K562 (cell line): ENCODE measurements at regions not wholly inside any gene's neighbourhood (a gene's known extent, or its start where the extent isn't known, plus 50 kb on each side); places are given as distances from the start of the nearest gene placed in this dataset.

Source experiments
- ATAC-seq: fragments of 200-7000 bp; cut with Tn5 transposase; 3 replicates; pipeline ENCODE4 v1.9.1; 2020; ENCODE audit warnings: moderate library complexity
- BruUV-seq: library from RNA; stranded (reverse); fragments of 400-500 nt; replicated peaks from 2 replicates; lab custom pipeline; 2021; lab: Mats Ljungman, UMichigan
- CTCF ChIA-PET: fragments of 300-600 bp; formaldehyde crosslinking; extraction: SDS; loops from one replicate; lab custom pipeline; 2021; ENCODE audit warnings: low intra/inter-chr PET ratio; lab: Yijun Ruan, JAX
- POLR2A ChIA-PET: fragments of 300-600, 350-650 bp; sonication (Branson Sonifier 250); formaldehyde crosslinking; extraction: SDS; loops from one replicate; lab custom pipeline; 2021; ENCODE audit warnings: antibody characterized with exemption, inconsistent platforms; lab: Yijun Ruan, JAX
- DNase-seq, 4 experiments: peaks; one replicate each; pipeline versions ENCODE4 v3.0.0 to v3.0.0-alpha.2; 2011 to 2018; ENCODE audit warnings: low spot score in 3 of 4, mixed read lengths in 3 of 4; ENCODE audit errors: extremely low read depth in 1 of 4
- FAIRE-seq: peaks from 2 replicates; lab custom pipeline; 2011; peaks lifted over from hg19 to GRCh38; lab: Jason Lieb, UNC
- H2AFZ ChIP-seq: 2 replicates; pipeline ENCODE4 v1.6.0; 2011; ENCODE audit warnings: low read depth, low read length, control low read depth, inconsistent platforms
- H3K27ac ChIP-seq: fragments of 200-600 bp; 3 replicates; pipeline ENCODE4 v1.8.0; 2011; ENCODE audit warnings: low read depth, mild to moderate bottlenecking, control low read depth, inconsistent platforms, low read length, moderate library complexity, mixed read lengths; ENCODE audit errors: extremely low read depth
- H3K27me3 ChIP-seq, 2 experiments: fragments of 300-600 bp in 1 of 2; 2 replicates in 1 of 2; 3 replicates in 1 of 2; pipeline versions ENCODE4 v1.6.0 to v1.8.0; 2011; ENCODE audit warnings: inconsistent platforms in 2 of 2, low read length in 2 of 2, mild to moderate bottlenecking in 1 of 2, mixed read lengths in 1 of 2, moderate library complexity in 1 of 2; ENCODE audit not compliant: control insufficient read depth in 2 of 2, insufficient read depth in 2 of 2
- H3K36me3 ChIP-seq: fragments of 300-600 bp; 3 replicates; pipeline ENCODE4 v1.8.0; 2011; ENCODE audit warnings: mild to moderate bottlenecking, low read length, inconsistent platforms; ENCODE audit not compliant: control insufficient read depth, insufficient read depth
- H3K4me1 ChIP-seq, 2 experiments: fragments of 200-600 bp in 1 of 2; replicated peaks in 1 of 2; 2 replicates in 1 of 2; 3 replicates in 1 of 2; pipeline versions ENCODE4 v1.5.1 to v1.8.0; 2011; ENCODE audit warnings: inconsistent platforms in 2 of 2, low read length in 2 of 2, mild to moderate bottlenecking in 1 of 2, mixed read lengths in 1 of 2, moderate library complexity in 1 of 2; ENCODE audit not compliant: control insufficient read depth in 2 of 2, insufficient read depth in 2 of 2
- H3K4me2 ChIP-seq: 2 replicates; pipeline ENCODE4 v1.6.1; 2011; ENCODE audit warnings: low read length, control low read depth, inconsistent platforms, mixed read lengths; ENCODE audit not compliant: insufficient read depth
- H3K4me3 ChIP-seq: fragments of 200-600 bp; sonication (generic), shearing (Covaris generic); 2 replicates; pipeline ENCODE4 v1.5.1; 2016; ENCODE audit warnings: control low read depth, inconsistent platforms
- H3K79me2 ChIP-seq: fragments of 200-600 bp; 3 replicates; pipeline ENCODE4 v1.8.0; 2011; ENCODE audit warnings: low read length, inconsistent platforms; ENCODE audit not compliant: control insufficient read depth, insufficient read depth
- H3K9ac ChIP-seq, 2 experiments: 2 replicates each; pipeline versions ENCODE4 v1.6.0 to v1.6.1; 2011; ENCODE audit warnings: low read depth in 2 of 2, low read length in 2 of 2, control low read depth in 1 of 2, inconsistent platforms in 1 of 2, mild to moderate bottlenecking in 1 of 2, mixed read lengths in 1 of 2; ENCODE audit not compliant: insufficient read depth in 1 of 2
- H3K9me1 ChIP-seq: one replicate; pipeline ENCODE4 v1.6.0; 2011; ENCODE audit warnings: inconsistent platforms, mild to moderate bottlenecking, low read length, moderate library complexity; ENCODE audit not compliant: control insufficient read depth, insufficient read depth
- H3K9me3 ChIP-seq: replicated peaks from 2 replicates; pipeline ENCODE4 v1.5.1; 2011; ENCODE audit warnings: low read depth, low read length, inconsistent platforms; ENCODE audit not compliant: control insufficient read depth, insufficient read depth
- H4K20me1 ChIP-seq: replicated peaks from 2 replicates; pipeline ENCODE4 v1.6.1; 2011; ENCODE audit warnings: low read length, inconsistent platforms, mixed read lengths; ENCODE audit not compliant: control insufficient read depth, insufficient read depth
- ETS2 ChIP-seq: IDR thresholded peaks from 2 replicates; pipeline ENCODE4 v1.6.1; 2016; ENCODE audit warnings: borderline replicate concordance, missing genetic modification characterization, mild to moderate bottlenecking, moderate library complexity, missing compliant biosample characterization; ENCODE audit not compliant: poor library complexity, severe bottlenecking
- EZH2 ChIP-seq: IDR thresholded peaks from 2 replicates; pipeline ENCODE4 v1.6.1; 2012; ENCODE audit warnings: low read depth, mild to moderate bottlenecking, inconsistent platforms, low read length, borderline replicate concordance
- HBP1 ChIP-seq: fragments of 450-650 bp; formaldehyde crosslinking; IDR thresholded peaks from 2 replicates; pipeline ENCODE4 v1.4.0; 2022; ENCODE audit warnings: missing genetic modification characterization
- HMGN3 ChIP-seq: IDR thresholded peaks from 2 replicates; pipeline ENCODE4 v1.6.1; 2011; ENCODE audit warnings: borderline replicate concordance, low read depth, mild to moderate bottlenecking, mixed read lengths, low read length; ENCODE audit not compliant: insufficient read length; ENCODE audit errors: extremely low read depth
- KDM4B ChIP-seq, 2 experiments: fragments of 450-650 bp in 1 of 2; sonication (generic) in 1 of 2; IDR thresholded peaks; 2 replicates each; pipeline ENCODE4 v1.6.1; 2016 to 2017; ENCODE audit warnings: borderline replicate concordance in 2 of 2, antibody characterized with exemption in 1 of 2, low read depth in 1 of 2, mild to moderate bottlenecking in 1 of 2
- PML ChIP-seq: IDR thresholded peaks from 2 replicates; pipeline ENCODE4 v1.6.1; 2012; ENCODE audit warnings: low read length, inconsistent platforms
- RBM34 ChIP-seq: fragments of 200-400 bp; formaldehyde crosslinking; IDR thresholded peaks from 2 replicates; pipeline ENCODE4 v1.6.1; 2018; ENCODE audit warnings: low read length, borderline replicate concordance; ENCODE audit not compliant: insufficient read depth
- SAFB2 ChIP-seq: fragments of 200-400 bp; formaldehyde crosslinking; IDR thresholded peaks from 2 replicates; pipeline ENCODE4 v1.6.1; 2018; ENCODE audit warnings: borderline replicate concordance, low read length, low read depth, moderate library complexity; ENCODE audit not compliant: severe bottlenecking
- ZC3H4 ChIP-seq: sonication (generic); formaldehyde crosslinking; IDR thresholded peaks from 2 replicates; pipeline ENCODE4 v1.9.0; 2021; ENCODE audit warnings: missing genetic modification reagents, borderline replicate concordance
- WGBS: fragments of 100-300 bp; shearing (Covaris generic); methylation state at CpG from one replicate; pipeline ENCODE4 v1.1.6; 2016; ENCODE audit warnings: low coverage, mixed read lengths; ENCODE audit not compliant: insufficient coverage; ENCODE audit errors: missing lambda C conversion rate; 5-methylcytosine and 5-hydroxymethylcytosine counted together
- in situ Hi-C: fragments of 300-500 bp; cut with MboI; formaldehyde crosslinking; loops from 4 replicates; pipeline ENCODE4 v1.15.0; 2018; ENCODE audit warnings: inconsistent platforms, mixed read lengths
- intact Hi-C: fragments of 100-400 bp; cut with micrococcal nuclease; formaldehyde crosslinking; loops from 2 replicates; pipeline ENCODE4 v1.14.2; 2022
- TF ChIP-seq, protein P1 (sequence below): fragments of 250-450 bp; sonication (Bioruptor Pico); IDR thresholded peaks from 2 replicates; pipeline ENCODE4 v1.5.1; 2021; ENCODE audit warnings: mild to moderate bottlenecking
- TF ChIP-seq, protein P2 (sequence below), 2 experiments: IDR thresholded peaks; 2 replicates each; pipeline ENCODE4 v1.6.1; 2012; ENCODE audit warnings: improper control_type of control experiment in 2 of 2, low read depth in 2 of 2, low read length in 2 of 2, borderline replicate concordance in 1 of 2

- H4K20me1 ChIP-seq, result no peaks in the 10 kb centered on the region
- POLR2A ChIA-PET, result no interaction called here
- no peaks in the 10 kb centered on the region for H3K9me1 ChIP-seq
- BruUV-seq, result no TSS peak
- TF ChIP-seq KDM4B (IDR thresholded peaks at IDR 0.05; ENCODE audit: borderline replicate concordance in 2 of 2, low read depth in 1 of 2) (no peak), HMGN3 (no peak), PML (no peak), EZH2 (no peak), ETS2 (tag) (no peak), RBM34 (no peak), HBP1 (CRISPR knock-in tag) (no peak), ZC3H4 (CRISPR knock-in tag) (no peak), SAFB2 (no peak)
- TF ChIP-seq, protein P1, sequence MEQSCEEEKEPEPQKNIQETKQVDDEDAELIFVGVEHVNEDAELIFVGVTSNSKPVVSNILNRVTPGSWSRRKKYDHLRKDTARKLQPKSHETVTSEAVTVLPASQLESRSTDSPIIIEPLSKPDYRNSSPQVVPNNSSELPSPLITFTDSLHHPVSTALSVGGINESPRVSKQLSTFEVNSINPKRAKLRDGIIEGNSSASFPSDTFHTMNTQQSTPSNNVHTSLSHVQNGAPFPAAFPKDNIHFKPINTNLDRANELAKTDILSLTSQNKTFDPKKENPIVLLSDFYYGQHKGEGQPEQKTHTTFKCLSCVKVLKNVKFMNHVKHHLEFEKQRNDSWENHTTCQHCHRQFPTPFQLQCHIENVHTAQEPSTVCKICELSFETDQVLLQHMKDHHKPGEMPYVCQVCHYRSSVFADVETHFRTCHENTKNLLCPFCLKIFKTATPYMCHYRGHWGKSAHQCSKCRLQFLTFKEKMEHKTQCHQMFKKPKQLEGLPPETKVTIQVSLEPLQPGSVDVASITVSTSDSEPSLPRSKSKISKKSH, result no peak
- TF ChIP-seq, protein P2, sequence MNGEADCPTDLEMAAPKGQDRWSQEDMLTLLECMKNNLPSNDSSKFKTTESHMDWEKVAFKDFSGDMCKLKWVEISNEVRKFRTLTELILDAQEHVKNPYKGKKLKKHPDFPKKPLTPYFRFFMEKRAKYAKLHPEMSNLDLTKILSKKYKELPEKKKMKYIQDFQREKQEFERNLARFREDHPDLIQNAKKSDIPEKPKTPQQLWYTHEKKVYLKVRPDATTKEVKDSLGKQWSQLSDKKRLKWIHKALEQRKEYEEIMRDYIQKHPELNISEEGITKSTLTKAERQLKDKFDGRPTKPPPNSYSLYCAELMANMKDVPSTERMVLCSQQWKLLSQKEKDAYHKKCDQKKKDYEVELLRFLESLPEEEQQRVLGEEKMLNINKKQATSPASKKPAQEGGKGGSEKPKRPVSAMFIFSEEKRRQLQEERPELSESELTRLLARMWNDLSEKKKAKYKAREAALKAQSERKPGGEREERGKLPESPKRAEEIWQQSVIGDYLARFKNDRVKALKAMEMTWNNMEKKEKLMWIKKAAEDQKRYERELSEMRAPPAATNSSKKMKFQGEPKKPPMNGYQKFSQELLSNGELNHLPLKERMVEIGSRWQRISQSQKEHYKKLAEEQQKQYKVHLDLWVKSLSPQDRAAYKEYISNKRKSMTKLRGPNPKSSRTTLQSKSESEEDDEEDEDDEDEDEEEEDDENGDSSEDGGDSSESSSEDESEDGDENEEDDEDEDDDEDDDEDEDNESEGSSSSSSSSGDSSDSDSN (IDR thresholded peaks at IDR 0.05; ENCODE audit: borderline replicate concordance in 1 of 2, low read depth in 2 of 2, low read length in 2 of 2), result no peak
- in situ Hi-C loops (no loop called here), intact Hi-C loops (no loop called here)
- no peaks in the 10 kb centered on the region for H3K79me2 ChIP-seq
- no peaks in the 10 kb centered on the region; the same call in 1 of the 2 replicates for H3K9me3 ChIP-seq
- CTCF ChIA-PET, result no interaction called here
- H3K27me3 ChIP-seq, result no peaks in the 10 kb centered on the region
- no peak overlapping the region for H3K9ac ChIP-seq
- no peak for DNase-seq
- 0% methylated on average over 2 of the region's 2 CpGs for WGBS
- ATAC-seq, result no peak
- H3K27ac ChIP-seq, result no peak overlapping the region
- H3K4me1 ChIP-seq, result no peaks in the 10 kb centered on the region
- no peak overlapping the region for H2AFZ ChIP-seq
- no peak for FAIRE-seq
- no peaks in the 10 kb centered on the region for H3K36me3 ChIP-seq
- no peak overlapping the region for H3K4me2 ChIP-seq
- H3K4me3 ChIP-seq, result no peak overlapping the region
These were observed 1627.0 kb upstream of the PCDH20 start for GRCh38 chr13:63042686-63043085.
